Suprapubic skin (tissue), 4 donors: ENCODE measurements at regions not wholly inside any gene's neighbourhood (a gene's known extent, or its start where the extent isn't known, plus 50 kb on each side); places are given as distances from the start of the nearest gene placed in this dataset.

Experiments
- CTCF ChIP-seq, 2 donors: fragments of 200-600 bp in 1 of 2; fragments of 450-650 bp in 1 of 2; sonication (generic) in 1 of 2; IDR thresholded peaks; one replicate each; pipeline ENCODE4 v1.5.1; 2016 to 2019; ENCODE audit warnings: antibody characterized with exemption in 2 of 2, mild to moderate bottlenecking in 1 of 2, moderate library complexity in 1 of 2
- EP300 ChIP-seq: sonication (generic); formaldehyde crosslinking; IDR thresholded peaks from one replicate; pipeline ENCODE4 v1.6.1; 2017; ENCODE audit warnings: antibody characterized with exemption
- POLR2A ChIP-seq, 2 donors: fragments of 450-650 bp; IDR thresholded peaks; one replicate each; pipeline ENCODE4 v1.6.1; 2017; ENCODE audit warnings: antibody characterized with exemption in 2 of 2, mild to moderate bottlenecking in 2 of 2, moderate library complexity in 2 of 2
- POLR2AphosphoS5 ChIP-seq, 3 donors: sonication (generic); formaldehyde crosslinking; IDR thresholded peaks; one replicate each; pipeline ENCODE4 v1.6.1; 2017; ENCODE audit warnings: antibody characterized with exemption in 3 of 3

GRCh38 chr4:19880206-19880605, 371.5 kb upstream of the SLIT2 start:
- TF ChIP-seq CTCF (IDR thresholded peaks at IDR 0.05) (no peak), EP300 (no peak), POLR2A (IDR thresholded peaks at IDR 0.05) (no peak), POLR2AphosphoS5 (IDR thresholded peaks at IDR 0.05) (no peak)
